Hepatocyte (in vitro differentiated cells): ENCODE measurements at regions not wholly inside any gene's neighbourhood (a gene's known extent, or its start where the extent isn't known, plus 50 kb on each side); places are given as distances from the start of the nearest gene placed in this dataset.

Experiments
- CTCF ChIP-seq: fragments of 200-600 bp; sonication (generic); IDR thresholded peaks from 2 replicates; pipeline ENCODE4 v1.5.1; 2016; ENCODE audit warnings: antibody characterized with exemption, mild to moderate bottlenecking; ENCODE audit not compliant: poor library complexity
- EZH2 ChIP-seq: fragments of 200-600 bp; sonication (generic); IDR thresholded peaks from 2 replicates; pipeline ENCODE4 v1.6.1; 2016; ENCODE audit warnings: antibody characterized with exemption, mild to moderate bottlenecking, borderline replicate concordance
- EZH2phosphoT487 ChIP-seq: fragments of 200-600 bp; sonication (generic); IDR thresholded peaks from one replicate; pipeline ENCODE4 v1.6.1; 2018; ENCODE audit warnings: antibody characterized with exemption, mild to moderate bottlenecking, low read depth, moderate library complexity; ENCODE audit not compliant: unreplicated experiment, severe bottlenecking

GRCh38 chr7:25684360-25684759 lies 456.1 kb upstream of the NPVF start:
- TF ChIP-seq CTCF (no peak), EZH2 (no peak), EZH2phosphoT487 (no peak)
